ENCODE measurements at regions not wholly inside any gene's neighbourhood (a gene's known extent, or its start where the extent isn't known, plus 50 kb on each side); places are given as distances from the start of the nearest gene placed in this dataset.

GRCh38 chr10:113423981-113424721 is 128.7 kb upstream of the HABP2 start:
- TF ChIP-seq POLR2A (IDR thresholded peaks at IDR 0.05; ENCODE audit: low read depth, low read length): no peak
- TF ChIP-seq POLR2AphosphoS5 (IDR thresholded peaks at IDR 0.05; ENCODE audit: low read depth, low read length): no peak

Data from GM12891 (cell line).